HG03064 (cell line): ENCODE measurements at regions not wholly inside any gene's neighbourhood (a gene's known extent, or its start where the extent isn't known, plus 50 kb on each side); places are given as distances from the start of the nearest gene placed in this dataset.

Experiments used
- ATAC-seq: cut with Tn5 transposase; IDR thresholded peaks from one replicate; pipeline ENCODE4 v1.9.1; 2021; ENCODE audit warnings: low read depth; ENCODE audit not compliant: unreplicated experiment

GRCh38 chr4:167290678-167291077 lies 56.4 kb upstream of the SPOCK3 start:
- no peak for ATAC-seq

GRCh38 chr4:167308876-167309275 lies 74.6 kb upstream of the SPOCK3 start:
- ATAC-seq: no peak

GRCh38 chr4:167321299-167321698 lies 87.0 kb upstream of the SPOCK3 start:
- no peak for ATAC-seq

DNA sequence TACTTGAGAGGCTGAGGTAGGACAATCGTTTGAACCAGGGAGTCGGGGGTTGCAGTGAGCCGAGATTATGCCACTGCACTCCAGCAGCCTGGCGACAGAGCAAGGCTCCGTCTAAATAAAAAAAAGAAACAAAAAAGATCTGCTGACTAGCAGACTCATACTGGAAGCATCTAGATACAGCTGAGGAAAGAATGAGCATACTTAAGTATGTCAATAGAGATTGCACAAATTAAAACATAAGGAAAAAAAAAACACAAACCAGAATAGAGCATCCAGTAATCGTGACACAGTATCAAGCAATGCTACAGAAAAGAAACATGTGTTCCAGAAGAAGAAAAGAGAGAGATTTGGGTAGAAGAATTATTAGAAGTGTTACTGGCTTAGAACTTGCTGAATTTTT lies 105.5 kb upstream of the SPOCK3 start:
- ATAC-seq: no peak

- no peak for ATAC-seq
Observed at GRCh38 chr4:167359711-167360110, 125.4 kb upstream of the SPOCK3 start.

DNA sequence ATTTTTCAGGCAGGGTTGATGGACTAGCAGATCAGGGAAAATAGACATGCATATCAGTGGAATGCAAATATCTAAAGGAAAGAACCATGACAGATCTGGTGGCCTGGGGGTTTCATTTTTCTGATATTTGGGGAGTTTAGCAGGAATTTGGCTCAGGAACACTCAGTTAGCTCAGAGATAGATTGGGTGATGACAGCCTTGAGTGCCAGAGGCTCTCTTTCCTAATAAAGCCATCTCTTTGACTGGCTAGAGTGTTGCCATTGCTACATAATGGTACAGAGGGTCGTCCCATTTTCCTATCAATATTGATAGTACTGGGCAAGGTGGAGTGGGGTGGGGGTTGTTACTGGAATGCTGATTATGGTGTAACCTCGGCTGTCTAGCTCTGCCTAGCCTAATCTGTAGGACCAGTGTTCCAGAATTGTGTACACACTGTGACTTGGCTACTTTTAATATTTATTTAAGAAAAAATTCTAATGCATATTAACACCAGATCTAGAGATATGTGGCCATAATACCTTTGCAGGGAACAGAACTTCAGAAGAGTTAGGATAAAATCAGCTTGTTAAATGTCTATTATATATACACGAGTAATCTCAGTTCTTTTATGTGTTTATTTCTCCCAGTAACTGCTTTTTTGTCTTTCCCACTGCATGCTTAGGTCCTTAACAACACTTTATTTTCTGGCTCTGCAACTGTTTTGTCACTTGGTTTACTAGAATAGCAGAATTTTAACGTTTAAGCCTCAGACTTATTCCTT lies 145.0 kb upstream of the SPOCK3 start:
- no peak for ATAC-seq

GRCh38 chr4:167380964-167381363 lies 146.7 kb upstream of the SPOCK3 start:
- ATAC-seq: no peak

DNA sequence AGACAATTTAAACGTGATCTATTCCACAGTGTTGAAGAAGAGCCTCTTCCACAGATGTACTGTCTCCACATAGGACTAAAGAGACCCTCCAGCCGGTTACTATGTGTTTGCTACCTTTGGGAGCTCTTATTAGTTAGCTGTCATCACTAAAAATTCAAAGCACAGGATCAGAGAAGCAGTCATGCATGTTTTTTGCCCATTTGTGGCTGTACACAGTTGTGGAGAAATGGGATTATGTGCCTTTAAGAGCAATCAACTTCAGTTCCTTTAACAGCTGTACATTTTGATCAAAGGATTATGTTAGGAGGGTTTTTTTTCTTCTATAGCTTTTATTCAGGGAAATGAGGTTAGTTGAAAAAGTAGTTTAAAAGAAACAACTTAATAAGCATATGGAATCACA lies 149.0 kb upstream of the SPOCK3 start:
- ATAC-seq: no peak

DNA sequence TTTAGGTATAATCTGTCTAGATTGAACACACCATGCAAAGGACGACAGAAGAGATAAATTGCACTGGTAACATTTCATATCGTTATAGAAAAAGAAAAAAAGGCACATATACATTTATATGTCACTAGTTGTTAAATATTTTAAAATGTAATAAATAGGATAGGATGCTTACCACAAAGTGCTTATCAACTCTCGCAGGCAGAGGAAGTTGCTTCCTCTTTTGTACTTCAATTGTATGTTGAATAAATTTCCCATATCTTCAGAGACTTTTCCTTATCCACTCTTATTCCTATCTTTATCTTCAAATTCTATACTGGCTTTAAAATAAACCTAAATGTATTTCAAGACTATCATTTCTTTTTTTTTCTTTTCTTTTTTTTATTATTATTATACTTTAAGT lies 163.3 kb upstream of the SPOCK3 start:
- ATAC-seq: no peak

GRCh38 chr4:167399201-167399600 lies 164.9 kb upstream of the SPOCK3 start:
- ATAC-seq: no peak

DNA sequence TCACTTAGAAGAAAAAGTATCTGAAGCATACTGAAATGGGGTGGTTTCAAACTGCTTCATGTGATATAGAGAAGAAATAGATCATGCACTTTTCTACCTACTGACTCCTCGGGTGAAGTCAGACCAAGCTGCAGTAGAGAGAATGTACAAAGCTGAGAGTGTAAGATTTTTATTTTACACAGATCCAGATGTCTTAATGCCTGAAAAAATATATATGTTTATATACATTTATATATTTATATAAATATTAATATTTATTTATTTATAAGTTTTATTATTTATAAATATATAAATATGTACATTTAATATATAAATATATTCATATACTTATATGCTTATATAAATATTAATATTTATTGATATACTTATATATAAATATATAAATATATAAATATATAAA lies 171.9 kb upstream of the SPOCK3 start:
- ATAC-seq: no peak

DNA sequence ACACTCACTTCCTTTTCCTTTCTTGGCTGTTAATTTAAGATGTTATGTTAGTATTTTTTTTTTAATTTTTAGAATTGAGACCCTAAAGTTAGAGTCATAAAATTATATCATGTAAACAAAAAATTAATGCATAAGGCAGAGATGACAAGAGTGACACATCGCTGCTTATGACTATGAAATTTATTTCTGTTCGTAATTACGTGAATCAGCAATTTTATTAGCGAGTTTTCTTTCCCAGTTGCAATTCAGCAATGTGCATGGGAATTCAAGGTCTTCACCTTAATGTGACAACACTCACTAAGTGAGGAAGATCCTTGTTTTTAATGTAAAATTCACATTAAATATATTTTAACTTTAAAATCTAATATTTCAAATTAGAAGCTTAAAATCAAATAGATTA lies 181.2 kb upstream of the SPOCK3 start:
- ATAC-seq: no peak

GRCh38 chr4:167419468-167420140 lies 185.3 kb upstream of the SPOCK3 start:
- no peak for ATAC-seq

GRCh38 chr4:167421201-167421600 lies 186.9 kb upstream of the SPOCK3 start:
- ATAC-seq: no peak

DNA sequence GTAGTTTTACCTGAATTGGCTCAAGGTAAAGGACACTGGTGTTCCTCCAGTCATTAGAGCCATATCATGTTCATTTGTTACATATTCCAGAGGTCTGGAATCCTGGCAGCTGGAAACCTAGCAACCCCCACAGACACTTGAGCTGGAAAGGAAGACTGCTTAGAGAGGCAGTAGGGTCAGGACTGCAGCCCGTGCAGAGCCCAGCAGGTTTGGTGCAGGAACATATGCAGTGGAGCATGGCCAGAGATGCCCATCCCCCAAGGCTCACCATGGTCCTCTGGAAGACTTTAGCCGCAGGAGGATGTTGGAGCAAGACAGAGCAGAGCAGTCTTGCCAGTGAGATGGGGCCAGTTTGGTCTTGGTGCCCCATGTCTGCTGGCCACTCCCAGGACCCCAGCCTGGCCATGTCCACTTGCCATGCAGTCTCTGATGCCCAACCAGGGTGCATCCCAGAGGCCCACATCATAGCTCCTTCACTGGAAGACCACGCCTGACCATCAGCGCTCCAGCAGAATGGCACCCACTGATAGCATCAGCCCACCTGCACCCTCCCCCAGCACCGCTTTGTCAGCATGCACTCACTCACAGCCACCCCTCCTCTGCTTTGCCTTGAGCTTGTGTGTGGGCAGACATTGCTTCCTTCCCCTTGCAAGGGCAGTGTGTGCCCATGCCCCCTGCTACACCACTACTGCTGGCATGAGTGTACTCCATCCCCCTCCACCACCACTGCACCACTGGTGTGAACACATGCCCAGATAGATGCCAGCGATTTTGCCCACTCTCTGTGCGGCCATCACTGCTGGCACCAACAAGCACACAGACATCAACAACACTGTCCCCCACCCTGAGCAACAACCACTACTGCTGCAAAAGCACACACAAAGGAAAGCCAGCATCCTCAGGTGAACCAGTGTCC lies 190.3 kb upstream of the SPOCK3 start:
- no peak for ATAC-seq

DNA sequence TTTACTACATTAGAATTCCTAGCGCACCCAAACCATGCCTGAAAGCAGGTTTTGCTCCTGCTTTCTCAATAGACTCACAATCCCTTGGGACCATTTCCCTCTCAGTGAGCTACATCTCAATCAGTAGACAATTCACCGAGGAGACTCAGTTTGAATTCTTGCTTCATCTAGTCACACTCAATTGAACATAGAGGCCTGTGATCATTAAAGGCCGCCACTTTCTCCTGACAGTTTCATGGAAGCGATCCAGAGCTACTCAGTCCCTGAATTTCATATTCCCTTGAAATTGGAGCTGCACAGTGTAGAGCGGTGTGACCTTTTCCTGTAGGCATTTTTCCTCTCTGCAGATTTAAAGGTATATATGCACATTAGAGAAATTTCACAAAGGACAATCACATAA lies 193.9 kb upstream of the SPOCK3 start:
- no peak for ATAC-seq

DNA sequence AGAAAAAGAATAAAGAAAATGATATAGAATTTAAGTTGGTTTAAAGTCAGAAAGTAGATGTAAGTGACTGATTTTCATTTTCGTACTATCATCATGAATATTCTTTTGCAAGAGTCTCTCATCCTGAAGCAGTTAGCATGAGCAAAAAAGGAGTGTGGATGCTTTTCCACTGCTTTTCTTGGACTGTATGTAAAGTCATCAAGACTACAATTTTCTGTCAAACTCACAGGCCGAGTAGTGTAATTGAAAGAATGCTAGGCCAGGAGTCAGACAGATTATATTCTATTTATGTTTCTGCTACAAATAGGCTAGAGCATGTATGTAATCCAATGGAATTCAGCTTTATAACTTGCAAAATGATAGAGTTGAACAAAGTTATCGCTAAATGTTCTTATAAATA lies 197.1 kb upstream of the SPOCK3 start:
- no peak for ATAC-seq

- no peak for ATAC-seq
Observed at GRCh38 chr4:167435786-167436185, 201.5 kb upstream of the SPOCK3 start.

DNA sequence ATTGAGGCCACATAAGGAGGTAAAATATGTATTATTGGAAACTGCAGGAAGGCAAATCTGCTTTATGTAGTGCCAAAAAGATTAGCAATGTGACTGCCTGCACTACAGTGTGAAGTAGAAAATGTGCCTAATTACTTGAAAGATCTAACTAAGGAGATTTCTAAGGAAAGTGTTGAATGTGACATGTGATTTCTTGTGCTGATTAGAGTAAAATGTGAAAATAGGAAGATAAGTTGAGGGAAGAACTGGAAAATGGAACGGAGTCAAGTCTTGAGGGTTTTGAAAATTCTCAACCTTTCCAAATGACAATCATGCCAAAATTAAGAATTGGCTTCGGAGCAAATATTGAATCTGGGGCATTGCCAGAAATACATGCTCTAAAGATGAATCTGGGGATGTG lies 209.5 kb upstream of the SPOCK3 start:
- no peak for ATAC-seq

GRCh38 chr4:167452922-167453430 lies 218.7 kb upstream of the SPOCK3 start:
- no peak for ATAC-seq

GRCh38 chr4:167456619-167457018 lies 222.3 kb upstream of the SPOCK3 start:
- no peak for ATAC-seq
